HG02852 (cell line): ENCODE measurements at regions not wholly inside any gene's neighbourhood (a gene's known extent, or its start where the extent isn't known, plus 50 kb on each side); places are given as distances from the start of the nearest gene placed in this dataset.

Experiments
- ATAC-seq: cut with Tn5 transposase; IDR thresholded peaks from one replicate; pipeline ENCODE4 v1.9.1; 2021; ENCODE audit warnings: mild to moderate bottlenecking, moderate library complexity; ENCODE audit not compliant: unreplicated experiment

GRCh38 chr4:28117084-28117682 is 1256.5 kb downstream of the STIM2 start:
- ATAC-seq = no peak

- ATAC-seq = no peak
Observed at GRCh38 chr4:28146191-28146590, 1285.5 kb downstream of the STIM2 start.

DNA sequence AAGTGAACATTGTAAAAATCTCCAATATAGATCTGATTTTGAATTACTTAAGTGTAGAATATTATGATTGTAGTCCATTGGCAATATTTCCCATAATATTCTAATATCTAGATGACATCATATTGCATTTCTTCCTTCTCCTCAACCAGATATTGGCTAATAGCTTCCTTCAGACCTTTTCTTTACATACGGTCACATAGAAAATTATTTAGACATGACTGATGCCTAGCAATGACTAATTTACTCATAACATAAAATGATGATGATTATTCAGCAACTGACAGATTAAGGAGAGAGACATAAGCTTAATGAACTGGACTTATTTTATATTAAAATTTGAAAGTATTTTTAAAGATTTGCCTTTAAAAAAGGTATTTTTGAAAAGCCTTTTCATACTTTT is 1287.6 kb downstream of the STIM2 start:
- no peak for ATAC-seq

- no peak for ATAC-seq
Observed at GRCh38 chr4:28149762-28150161, 1289.1 kb downstream of the STIM2 start.

- no peak for ATAC-seq
Observed at GRCh38 chr4:28151314-28151713, 1290.7 kb downstream of the STIM2 start.

DNA sequence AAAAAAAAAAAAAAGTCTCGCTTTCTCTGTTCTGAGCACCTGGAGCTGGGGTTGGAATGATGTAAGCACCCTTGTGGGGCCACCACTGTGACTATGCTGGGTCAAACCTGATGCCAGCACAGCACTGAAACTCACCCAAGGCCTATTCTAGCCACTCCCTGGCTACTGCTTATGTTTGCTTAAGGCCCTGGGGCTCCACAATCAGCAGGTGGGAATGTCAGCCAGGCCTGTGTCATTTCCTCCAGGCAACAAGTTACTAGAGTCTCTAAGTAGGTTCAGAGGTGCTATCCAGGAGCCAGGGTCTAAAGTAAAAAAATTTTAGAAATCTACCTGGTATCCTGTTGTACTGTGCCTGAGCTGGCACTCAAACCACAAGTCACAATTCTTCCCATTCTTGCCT is 1306.8 kb downstream of the STIM2 start:
- no peak for ATAC-seq

DNA sequence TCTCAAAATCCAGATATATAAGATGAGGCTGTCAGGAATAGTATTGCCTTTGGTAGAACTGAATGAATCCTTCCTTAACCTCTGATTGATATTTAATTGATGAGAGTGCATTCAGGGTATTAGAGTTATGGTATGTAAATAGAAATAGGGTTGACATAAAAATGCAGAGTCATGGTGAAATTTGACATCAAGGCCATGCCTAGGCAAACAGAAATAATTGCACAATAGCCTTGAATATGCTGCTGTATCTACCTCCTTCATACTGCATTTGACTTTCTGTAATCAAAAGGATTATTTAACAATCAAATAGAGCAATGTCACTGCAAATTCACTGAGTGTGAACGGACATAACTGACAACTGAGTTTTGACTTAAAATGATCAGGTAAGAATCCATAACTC is 1316.3 kb downstream of the STIM2 start:
- ATAC-seq = no peak

GRCh38 chr4:28177641-28178040 is 1317.0 kb downstream of the STIM2 start:
- no peak for ATAC-seq

DNA sequence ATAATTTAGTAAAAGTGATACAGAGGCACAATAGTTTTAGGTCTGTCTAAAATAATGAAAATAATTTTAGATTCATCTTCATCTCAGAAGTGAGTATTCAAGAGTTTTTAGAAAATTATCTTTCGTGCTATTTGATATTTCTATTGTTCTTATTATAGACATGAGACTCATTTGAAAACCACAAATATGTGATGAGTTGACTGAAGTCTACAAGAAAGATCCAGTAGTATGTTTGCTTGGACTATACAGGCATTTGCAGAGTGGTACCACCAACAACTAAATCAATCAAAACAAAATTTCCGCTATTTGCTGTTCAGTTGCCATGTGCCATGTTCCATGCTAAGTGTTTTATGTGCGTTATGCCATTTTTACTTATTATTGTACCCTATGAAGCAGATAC is 1318.5 kb downstream of the STIM2 start:
- no peak for ATAC-seq

GRCh38 chr4:28209371-28209924 is 1348.8 kb downstream of the STIM2 start:
- ATAC-seq = no peak

DNA sequence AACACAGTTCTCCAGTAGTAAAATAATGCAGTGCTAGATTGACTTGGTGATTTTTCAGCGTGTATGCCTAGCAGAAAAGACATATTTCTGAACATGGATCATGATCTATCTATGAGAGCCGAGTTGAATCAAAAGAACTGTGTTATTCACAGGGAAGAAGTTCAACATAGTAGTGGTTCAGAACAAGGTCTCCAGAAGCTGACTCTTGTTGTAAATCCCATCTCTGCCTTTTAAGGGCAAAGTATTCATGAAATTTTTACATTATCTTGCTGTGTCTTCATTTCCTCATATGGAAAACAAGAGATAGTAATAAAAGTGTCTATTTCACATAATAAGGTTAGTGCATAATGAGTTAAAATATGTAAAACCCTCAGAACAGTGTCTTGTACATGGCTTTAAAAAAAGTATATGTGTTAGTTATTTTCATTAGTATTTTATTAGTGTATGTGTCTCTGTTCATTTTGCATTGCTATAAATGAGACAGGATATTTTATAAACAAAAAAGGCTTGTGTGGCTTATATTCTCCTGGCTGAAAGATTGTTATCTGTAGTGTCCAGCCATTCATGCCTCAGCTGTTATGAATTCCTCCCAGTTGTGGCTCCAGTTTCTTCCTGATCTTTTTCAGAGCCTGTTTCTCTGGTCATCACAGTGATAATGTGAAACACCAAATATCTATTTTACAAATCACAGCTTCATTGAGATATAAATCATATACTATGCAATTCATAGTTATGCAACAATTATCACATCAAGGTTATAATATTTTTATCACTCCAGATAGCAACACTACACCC is 1351.2 kb downstream of the STIM2 start:
- ATAC-seq = no peak

GRCh38 chr4:28221536-28221935 is 1360.9 kb downstream of the STIM2 start:
- ATAC-seq = no peak

DNA sequence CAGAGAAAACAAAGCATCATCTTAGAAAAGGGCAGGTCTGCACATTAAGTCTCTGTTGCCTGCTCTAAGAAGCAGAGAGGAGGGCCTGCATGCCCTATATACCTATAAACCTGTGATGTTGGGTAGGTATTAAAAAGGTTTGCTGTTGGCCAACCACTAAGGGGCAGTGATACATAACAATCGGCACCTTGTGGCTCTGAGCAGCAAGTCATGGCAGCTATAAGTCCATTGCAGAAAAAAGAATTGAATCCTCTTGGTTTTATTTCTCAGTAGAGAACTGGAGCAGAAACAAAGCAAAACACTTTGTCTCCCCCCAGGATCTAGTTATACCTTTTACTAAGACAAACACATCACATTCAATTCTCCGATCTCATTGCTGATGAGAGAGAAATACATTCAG is 1364.4 kb downstream of the STIM2 start:
- ATAC-seq = no peak

- no peak for ATAC-seq
Observed at GRCh38 chr4:28225689-28226353, 1365.2 kb downstream of the STIM2 start.

DNA sequence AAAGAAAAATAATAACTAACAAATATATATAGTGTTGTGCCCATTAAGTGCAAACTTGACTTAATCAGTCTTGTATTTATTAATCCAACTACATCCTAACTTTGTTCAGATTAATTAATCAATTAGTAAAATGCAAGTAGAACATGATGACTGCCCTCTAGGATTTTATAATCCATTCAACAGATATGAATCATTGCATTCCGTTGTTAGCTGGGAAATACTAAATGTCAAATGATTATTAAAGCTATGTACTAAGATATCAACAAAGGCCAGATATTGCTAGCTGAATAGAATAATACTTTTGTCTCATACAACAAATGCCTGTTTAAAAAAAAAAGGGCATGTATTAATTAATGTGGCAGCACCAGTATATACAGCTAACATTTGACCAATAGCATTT is 1366.3 kb downstream of the STIM2 start:
- ATAC-seq = no peak

- no peak for ATAC-seq
Observed at GRCh38 chr4:28227764-28228163, 1367.1 kb downstream of the STIM2 start.

- ATAC-seq = no peak
Observed at GRCh38 chr4:28228561-28229491, 1368.2 kb downstream of the STIM2 start.

DNA sequence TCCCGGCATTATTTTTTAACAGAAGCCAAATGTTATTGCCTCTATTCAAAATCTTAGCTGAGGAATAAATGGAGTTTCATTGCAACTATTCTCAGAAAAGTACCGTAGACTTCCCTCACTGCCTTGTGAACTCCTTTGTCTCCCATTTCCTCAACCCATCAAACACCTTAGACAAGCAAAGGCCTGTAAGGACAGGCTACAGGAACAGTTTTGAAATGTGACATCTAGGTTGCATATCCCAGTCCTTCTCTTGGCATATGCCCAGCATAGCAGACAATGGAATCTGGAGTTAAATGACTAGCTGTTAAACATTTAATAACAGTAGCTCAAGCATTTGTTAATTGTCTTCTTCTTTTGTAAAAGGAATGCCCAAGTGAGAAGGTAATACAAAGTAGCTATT is 1371.7 kb downstream of the STIM2 start:
- ATAC-seq = no peak

- ATAC-seq = no peak
Observed at GRCh38 chr4:28232951-28233350, 1372.3 kb downstream of the STIM2 start.

DNA sequence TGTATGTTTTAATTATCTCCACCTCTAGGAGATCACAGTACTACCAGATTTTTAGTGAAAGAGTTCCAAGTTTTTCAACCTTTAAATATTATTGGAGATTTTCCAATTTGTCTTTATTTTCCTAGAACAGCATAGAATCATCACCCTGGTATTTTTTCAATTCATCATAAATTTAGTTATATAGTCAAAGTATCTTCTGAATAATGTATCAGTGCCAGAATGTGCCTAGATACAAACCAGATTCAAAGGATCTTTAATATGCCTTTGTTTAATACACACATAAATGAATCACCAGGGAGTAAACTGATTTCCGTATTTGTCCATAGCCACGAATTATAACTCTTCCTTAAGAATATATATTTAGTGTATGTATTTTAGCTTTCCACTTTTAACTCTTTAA is 1373.1 kb downstream of the STIM2 start:
- ATAC-seq = no peak

- ATAC-seq = no peak
Observed at GRCh38 chr4:28238876-28239275, 1378.2 kb downstream of the STIM2 start.
